MV-4-11 (cell line): ENCODE measurements at regions not wholly inside any gene's neighbourhood (a gene's known extent, or its start where the extent isn't known, plus 50 kb on each side); places are given as distances from the start of the nearest gene placed in this dataset.
"Not testable (repeated sequence)": the region's sequence is repeated elsewhere in the genome, so short reads cannot be mapped to it uniquely, and the experiment has no call there.

Experiments used
- DNase-seq: peaks from one replicate; lab custom pipeline; 2025; lab: John Stamatoyannopoulos, UW

GRCh38 chr16:48057048-48057447, 98.7 kb downstream of the ABCC12 start:
- no peak for DNase-seq

GRCh38 chr16:48054881-48055601, 100.8 kb downstream of the ABCC12 start:
- peak; percentile 15 for DNase-seq

GRCh38 chr16:48053418-48053745, 102.4 kb downstream of the ABCC12 start:
- DNase-seq = no peak

- no peak for DNase-seq
Observed at GRCh38 chr16:48052731-48053417, 102.9 kb downstream of the ABCC12 start.

GRCh38 chr16:48050871-48051270, 104.9 kb downstream of the ABCC12 start:
- DNase-seq = no peak

- no peak for DNase-seq
Observed at GRCh38 chr16:48049847-48050246, 105.9 kb downstream of the ABCC12 start.

- no peak for DNase-seq
Observed at GRCh38 chr16:48047720-48048119, 108.1 kb downstream of the ABCC12 start.

- DNase-seq = no peak
Observed at GRCh38 chr16:48047241-48047640, 108.6 kb downstream of the ABCC12 start.

- no peak for DNase-seq
Observed at GRCh38 chr16:48044117-48044516, 111.7 kb downstream of the ABCC12 start.

- DNase-seq = no peak
Observed at GRCh38 chr16:48041981-48042421, 113.8 kb downstream of the ABCC12 start.

GRCh38 chr16:48035142-48035541, 120.7 kb downstream of the ABCC12 start:
- no peak for DNase-seq

- DNase-seq = no peak
Observed at GRCh38 chr16:48030926-48031325, 124.9 kb downstream of the ABCC12 start.

GRCh38 chr16:48029768-48030167, 126.0 kb downstream of the ABCC12 start:
- DNase-seq = no peak

GRCh38 chr16:48025359-48025758, 130.4 kb downstream of the ABCC12 start:
- DNase-seq = no peak

- no peak for DNase-seq
Observed at GRCh38 chr16:48024042-48024441, 131.8 kb downstream of the ABCC12 start.

- no peak for DNase-seq
Observed at GRCh38 chr16:48022496-48022895, 133.3 kb downstream of the ABCC12 start.

- DNase-seq = not testable (repeated sequence)
Observed at GRCh38 chr16:48020617-48021016, 135.2 kb downstream of the ABCC12 start.

GRCh38 chr16:48014349-48015135, 141.3 kb downstream of the ABCC12 start:
- no peak for DNase-seq

- no peak for DNase-seq
Observed at GRCh38 chr16:48013491-48013901, 142.3 kb downstream of the ABCC12 start.

- peak; percentile 83 for DNase-seq
Observed at GRCh38 chr16:48011878-48012658, 143.7 kb downstream of the ABCC12 start.

- no peak for DNase-seq
Observed at GRCh38 chr16:48011466-48011865, 144.3 kb downstream of the ABCC12 start.

GRCh38 chr16:48008011-48008525, 147.7 kb downstream of the ABCC12 start:
- DNase-seq = no peak
